NB4 (cell line): ENCODE measurements at regions not wholly inside any gene's neighbourhood (a gene's known extent, or its start where the extent isn't known, plus 50 kb on each side); places are given as distances from the start of the nearest gene placed in this dataset.

Experiments used
- CTCF ChIP-seq: IDR thresholded peaks from one replicate; pipeline ENCODE4 v1.5.1; 2012; ENCODE audit warnings: low read depth, low read length
- MAX ChIP-seq: IDR thresholded peaks from 2 replicates; pipeline ENCODE4 v1.6.1; 2011; ENCODE audit warnings: low read depth, low read length
- MYC ChIP-seq: IDR thresholded peaks from 2 replicates; pipeline ENCODE4 v1.6.1; 2011; ENCODE audit warnings: low read depth, low read length
- POLR2A ChIP-seq: IDR thresholded peaks from 2 replicates; pipeline ENCODE4 v1.6.1; 2011; ENCODE audit warnings: mild to moderate bottlenecking; ENCODE audit not compliant: insufficient read length; ENCODE audit errors: extremely low read depth

- TF ChIP-seq POLR2A (no peak), CTCF (no peak), MAX (no peak), MYC (no peak)
These were observed 367.6 kb downstream of the C12orf75 start for GRCh38 chr12:105698075-105698474.
